ENCODE measurements at regions not wholly inside any gene's neighbourhood (a gene's known extent, or its start where the extent isn't known, plus 50 kb on each side); places are given as distances from the start of the nearest gene placed in this dataset.

DNA sequence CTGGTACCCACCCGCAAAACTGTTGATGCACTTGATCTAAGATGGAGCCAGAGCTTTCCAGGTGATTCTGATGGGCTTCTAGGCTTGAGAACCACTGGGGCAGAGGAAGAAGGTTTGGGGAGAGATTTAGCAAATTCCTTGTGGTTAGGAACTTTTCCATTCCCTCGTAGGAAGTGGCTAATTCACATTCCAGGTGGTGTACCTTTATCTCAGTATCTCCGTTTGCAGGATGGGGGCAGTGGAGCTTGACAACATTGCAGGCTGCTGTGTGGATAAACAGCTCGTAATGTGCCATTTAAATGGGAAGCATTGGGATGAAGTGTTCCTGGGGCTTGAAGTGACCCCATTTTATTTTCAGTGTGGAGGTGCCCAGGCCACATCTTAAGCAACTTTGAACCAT lies 172.9 kb upstream of the IL12B start:
- no peak overlapping the region for H3K27ac ChIP-seq
- TF ChIP-seq, protein P1, sequence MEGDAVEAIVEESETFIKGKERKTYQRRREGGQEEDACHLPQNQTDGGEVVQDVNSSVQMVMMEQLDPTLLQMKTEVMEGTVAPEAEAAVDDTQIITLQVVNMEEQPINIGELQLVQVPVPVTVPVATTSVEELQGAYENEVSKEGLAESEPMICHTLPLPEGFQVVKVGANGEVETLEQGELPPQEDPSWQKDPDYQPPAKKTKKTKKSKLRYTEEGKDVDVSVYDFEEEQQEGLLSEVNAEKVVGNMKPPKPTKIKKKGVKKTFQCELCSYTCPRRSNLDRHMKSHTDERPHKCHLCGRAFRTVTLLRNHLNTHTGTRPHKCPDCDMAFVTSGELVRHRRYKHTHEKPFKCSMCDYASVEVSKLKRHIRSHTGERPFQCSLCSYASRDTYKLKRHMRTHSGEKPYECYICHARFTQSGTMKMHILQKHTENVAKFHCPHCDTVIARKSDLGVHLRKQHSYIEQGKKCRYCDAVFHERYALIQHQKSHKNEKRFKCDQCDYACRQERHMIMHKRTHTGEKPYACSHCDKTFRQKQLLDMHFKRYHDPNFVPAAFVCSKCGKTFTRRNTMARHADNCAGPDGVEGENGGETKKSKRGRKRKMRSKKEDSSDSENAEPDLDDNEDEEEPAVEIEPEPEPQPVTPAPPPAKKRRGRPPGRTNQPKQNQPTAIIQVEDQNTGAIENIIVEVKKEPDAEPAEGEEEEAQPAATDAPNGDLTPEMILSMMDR (IDR thresholded peaks at IDR 0.05) = no peak
- DNase-seq = no peak
- H3K4me1 ChIP-seq = peaks cover 0 to 30% (median 16%) of the 10 kb centered on the region in 9 donors
- ATAC-seq = no peak
- peaks cover 0 to 6% (median 0%) of the 10 kb centered on the region in 11 donors for H3K9me3 ChIP-seq
- H3K27me3 ChIP-seq = no peaks in the 10 kb centered on the region
- intact Hi-C loops (cut with DNase I) = no loop called here
- WGBS, 2 donors = 82 to 92% methylated on average over 4 of the region's 4 CpGs
- H3K4me3 ChIP-seq = no peak overlapping the region
- H3K36me3 ChIP-seq = no peaks in the 10 kb centered on the region

DNA sequence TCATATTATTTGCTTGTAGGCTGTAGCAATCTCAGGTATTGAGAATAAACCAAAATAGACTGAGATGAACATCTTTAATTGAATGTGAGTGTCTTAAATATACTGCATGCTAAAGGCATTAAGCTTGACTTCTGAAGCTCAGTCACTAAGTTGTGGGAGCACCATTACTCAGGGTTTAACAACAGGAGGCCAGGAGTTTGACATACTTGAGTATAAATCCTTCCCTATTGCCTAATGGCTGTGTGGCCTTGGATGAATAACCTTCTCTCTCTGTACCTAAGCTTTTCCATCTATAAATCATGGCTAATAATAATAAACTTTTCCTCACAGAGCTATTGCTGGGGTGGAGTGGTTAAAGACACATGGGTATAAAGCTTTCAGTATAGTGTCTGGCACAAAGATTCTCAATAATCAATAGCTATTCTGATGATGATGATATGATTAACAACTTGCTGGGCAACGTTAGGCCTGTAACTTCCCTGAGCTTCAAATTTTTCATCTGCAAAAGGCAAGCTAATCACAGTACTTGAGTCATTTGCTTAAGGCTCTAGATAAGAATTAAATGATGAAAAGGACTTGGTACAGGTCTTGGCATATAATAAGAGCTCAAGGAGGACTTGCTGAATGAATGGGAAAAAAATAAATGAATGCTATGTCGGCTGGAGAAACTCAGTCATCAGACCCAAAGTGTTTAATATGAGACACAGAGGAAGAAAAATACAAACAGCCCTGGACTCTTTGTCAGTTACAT lies 174.0 kb upstream of the IL12B start:
- WGBS, 2 donors = 9% methylated on average over 2 of the region's 2 CpGs
- DNase-seq = no peak

DNA sequence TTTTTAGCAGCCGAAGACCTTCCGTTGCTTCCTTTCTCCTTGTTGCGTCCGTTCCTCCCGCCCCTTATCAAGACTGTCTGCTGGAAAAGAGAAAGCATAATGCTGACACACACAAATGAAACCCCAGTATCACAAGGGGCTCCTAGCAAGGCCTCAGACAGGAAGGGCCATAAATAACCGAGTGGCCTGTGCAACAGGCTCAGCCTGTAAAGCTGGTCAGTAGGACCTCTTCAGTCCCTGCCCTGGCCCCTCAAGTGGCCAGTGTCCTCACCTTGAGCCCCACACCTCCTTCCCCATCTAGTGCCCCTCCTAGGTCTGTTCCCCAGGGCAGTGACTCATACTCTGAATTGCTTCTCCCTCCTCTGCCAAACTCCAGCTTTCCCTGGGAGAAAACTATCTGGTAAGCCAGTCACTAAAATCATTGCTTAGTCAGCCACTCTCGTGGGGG lies 174.6 kb upstream of the IL12B start:
- H3K4me1 ChIP-seq = peaks cover 0 to 46% (median 23%) of the 10 kb centered on the region in 9 donors
- no peak overlapping the region for H3K4me3 ChIP-seq
- DNase-seq (peak; percentile 25 to 41), ATAC-seq (peak; percentile 58 to 93 (median 73))
- intact Hi-C loops (cut with DNase I) = loop anchor here in 4 of 10 donors (5.0 kb wide), 1 partner anchor 53 kb away; no protein-coding TSS in a partner anchor
- H3K27ac ChIP-seq = peak overlapping the region; percentile 12 to 86 (median 74)
- WGBS, 2 donors = 4 to 6% methylated on average over 7 of the region's 7 CpGs
- H3K9me3 ChIP-seq = peaks cover 0 to 6% (median 0%) of the 10 kb centered on the region in 11 donors
- no peaks in the 10 kb centered on the region for H3K27me3 ChIP-seq
- TF ChIP-seq, protein P1 (IDR thresholded peaks at IDR 0.05) = no peak
- H3K36me3 ChIP-seq = no peaks in the 10 kb centered on the region

More for the DNA sequence above, 174.0 kb upstream of the IL12B start:
- Histone ChIP-seq H3K27ac (peak overlapping the region; percentile 12 to 86 (median 74)), H3K4me1 (peaks cover 0 to 40% (median 22%) of the 10 kb centered on the region in 9 donors), H3K27me3 (no peaks in the 10 kb centered on the region), H3K4me3 (no peak overlapping the region), H3K9me3 (peaks cover 0 to 6% (median 0%) of the 10 kb centered on the region in 11 donors), H3K36me3 (no peaks in the 10 kb centered on the region)
- intact Hi-C loops (cut with DNase I) = no loop called here
- TF ChIP-seq, protein P1 (IDR thresholded peaks at IDR 0.05) = no peak
- no peak for ATAC-seq

- H3K36me3 ChIP-seq = no peaks in the 10 kb centered on the region
- TF ChIP-seq, protein P1 (IDR thresholded peaks at IDR 0.05) = no peak
- no peaks in the 10 kb centered on the region for H3K27me3 ChIP-seq
- ATAC-seq (no peak), DNase-seq (no peak)
- H3K4me3 ChIP-seq = no peak overlapping the region
- intact Hi-C loops (cut with DNase I) = loop anchor here in 5 of 10 donors (2.0 to 5.0 kb wide), 2 partner anchors 55 to 60 kb away; no protein-coding TSS in a partner anchor
- H3K9me3 ChIP-seq = peaks cover 0 to 4% (median 0%) of the 10 kb centered on the region in 11 donors
- WGBS, 2 donors = 89% methylated on average over 2 of the region's 2 CpGs
- peak overlapping the region in 8 of 10 donors; percentile 60 to 86 (median 80) for H3K27ac ChIP-seq
- H3K4me1 ChIP-seq = peaks cover 0 to 64% (median 31%) of the 10 kb centered on the region in 9 donors
Measured at GRCh38 chr5:159507055-159507454, 176.8 kb upstream of the IL12B start.

All from heart right ventricle (tissue), 16 donors.